ENCODE measurements at regions not wholly inside any gene's neighbourhood (a gene's known extent, or its start where the extent isn't known, plus 50 kb on each side); places are given as distances from the start of the nearest gene placed in this dataset.

GRCh38 chr2:84243788-84244733, 215.0 kb downstream of the SUCLG1 start:
- no peak for DNase-seq (ENCODE audit: low read depth in 1 of 2, low spot score in 1 of 2)
- Histone ChIP-seq H3K4me1 (no peaks in the 10 kb centered on the region), H3K4me3 (no peak overlapping the region), H3K27ac (no peak overlapping the region), H3K4me2 (no peak overlapping the region), H3K9me3 (no peaks in the 10 kb centered on the region)
- 30% methylated on average over 9 of the region's 9 CpGs for WGBS (ENCODE audit: missing lambda C conversion rate)
- CTCF ChIA-PET: interaction anchor here (0.6 kb wide), 1 partner anchor 1890 kb away, joined by 3 read pairs; no protein-coding TSS in a partner anchor
- no peak for ATAC-seq
- POLR2A ChIA-PET: no interaction called here
- FAIRE-seq: no peak
- TF ChIP-seq POLR2A (IDR thresholded peaks at IDR 0.05; ENCODE audit: low read length) (no peak), EHMT2 (IDR thresholded peaks at IDR 0.05; ENCODE audit: low read depth) (no peak), HES2 (IDR thresholded peaks at IDR 0.05) (no peak), CEBPB (IDR thresholded peaks at IDR 0.05) (no peak), ELK1 (IDR thresholded peaks at IDR 0.05; ENCODE audit: low read depth, low read length) (no peak), BHLHE40 (IDR thresholded peaks at IDR 0.05; ENCODE audit: low read depth, low read length) (no peak), RNF2 (IDR thresholded peaks at IDR 0.05; ENCODE audit: borderline replicate concordance, low read depth) (no peak), SREBF2 (IDR thresholded peaks at IDR 0.05) (no peak)

- no peak for FAIRE-seq
- 0% methylated on average over 2 of the region's 2 CpGs for WGBS (ENCODE audit: missing lambda C conversion rate)
Observed at GRCh38 chr2:84238907-84239306, 220.2 kb downstream of the SUCLG1 start.

GRCh38 chr2:84236288-84236687, 222.8 kb downstream of the SUCLG1 start:
- DNase-seq (ENCODE audit: low read depth in 1 of 2, low spot score in 1 of 2): no peak

More at GRCh38 chr2:84238907-84239306, 220.2 kb downstream of the SUCLG1 start:
- CTCF ChIA-PET: no interaction called here
- DNase-seq (ENCODE audit: low read depth in 1 of 2, low spot score in 1 of 2) (no peak), ATAC-seq (no peak)
- POLR2A ChIA-PET: no interaction called here
- Histone ChIP-seq H3K4me1 (no peaks in the 10 kb centered on the region), H3K9me3 (no peaks in the 10 kb centered on the region), H3K27ac (no peak overlapping the region), H3K4me3 (no peak overlapping the region), H3K4me2 (no peak overlapping the region)
- TF ChIP-seq RFX5 (IDR thresholded peaks at IDR 0.05) (no peak), FOXS1 (CRISPR knock-in tag; IDR thresholded peaks at IDR 0.05) (no peak), FOSL2 (IDR thresholded peaks at IDR 0.05) (no peak), FOSL2 (CRISPR knock-in tag; IDR thresholded peaks at IDR 0.05) (no peak), EHMT2 (IDR thresholded peaks at IDR 0.05; ENCODE audit: low read depth) (no peak)

More at GRCh38 chr2:84236288-84236687, 222.8 kb downstream of the SUCLG1 start:
- ChIA-PET CTCF (interaction anchor here (0.8 kb wide), 1 partner anchor 13 kb away, joined by 3 read pairs; no protein-coding TSS in a partner anchor), POLR2A (no interaction called here)
- H3K4me2 ChIP-seq: no peak overlapping the region
- TF ChIP-seq TP53 (CRISPR knock-in tag; IDR thresholded peaks at IDR 0.05) (no peak), EHMT2 (IDR thresholded peaks at IDR 0.05; ENCODE audit: low read depth) (no peak), USF2 (IDR thresholded peaks at IDR 0.05) (no peak), JUN (IDR thresholded peaks at IDR 0.05) (no peak), CHD4 (IDR thresholded peaks at IDR 0.05; ENCODE audit: borderline replicate concordance) (no peak), HDAC2 (IDR thresholded peaks at IDR 0.05) (no peak), ELK1 (IDR thresholded peaks at IDR 0.05; ENCODE audit: low read depth, low read length) (no peak)
- FAIRE-seq: no peak
- no peak overlapping the region for H3K4me3 ChIP-seq
- no peak for ATAC-seq
- H3K27ac ChIP-seq: no peak overlapping the region
- H3K9me3 ChIP-seq: no peaks in the 10 kb centered on the region
- 43% methylated on average over 7 of the region's 7 CpGs for WGBS (ENCODE audit: missing lambda C conversion rate)
- H3K4me1 ChIP-seq: no peaks in the 10 kb centered on the region
